Liver (tissue), 8 donors: ENCODE measurements at regions not wholly inside any gene's neighbourhood (a gene's known extent, or its start where the extent isn't known, plus 50 kb on each side); places are given as distances from the start of the nearest gene placed in this dataset.

Experiments used
- DNase-seq: peaks from one replicate; pipeline ENCODE4 v3.0.0-alpha.2; 2017; ENCODE audit warnings: low spot score
- H3K27ac ChIP-seq, 2 donors: one replicate each; pipeline ENCODE4 v1.7.0; 2013; ENCODE audit warnings: inconsistent platforms in 2 of 2, low read length in 2 of 2, control low read depth in 1 of 2, low read depth in 1 of 2, mild to moderate bottlenecking in 1 of 2
- H3K27me3 ChIP-seq, 4 donors: one replicate each; pipeline versions ENCODE4 v1.6.1 to v1.7.0; 2013; ENCODE audit warnings: low read length in 3 of 4, inconsistent platforms in 1 of 4, mild to moderate bottlenecking in 1 of 4, moderate library complexity in 1 of 4; ENCODE audit not compliant: control insufficient read depth in 4 of 4, insufficient read depth in 4 of 4
- H3K36me3 ChIP-seq, 4 donors: one replicate each; pipeline versions ENCODE4 v1.6.1 to v1.7.0; 2013; ENCODE audit warnings: low read length in 3 of 4, mild to moderate bottlenecking in 3 of 4, low read depth in 1 of 4, moderate library complexity in 1 of 4; ENCODE audit not compliant: control insufficient read depth in 4 of 4, insufficient read depth in 3 of 4
- H3K4me1 ChIP-seq, 4 donors: one replicate each; pipeline versions ENCODE4 v1.6.1 to v1.7.0; 2013; ENCODE audit warnings: low read length in 3 of 4, mild to moderate bottlenecking in 3 of 4, moderate library complexity in 1 of 4; ENCODE audit not compliant: control insufficient read depth in 4 of 4, insufficient read depth in 4 of 4
- H3K4me3 ChIP-seq, 3 donors: one replicate each; pipeline versions ENCODE4 v1.6.1 to v1.7.0; 2013; ENCODE audit warnings: low read length in 3 of 3, control low read depth in 1 of 3, low read depth in 1 of 3, mild to moderate bottlenecking in 1 of 3
- H3K9ac ChIP-seq, 2 donors: one replicate each; pipeline ENCODE4 v1.7.0; 2013; ENCODE audit warnings: low read length in 2 of 2, mild to moderate bottlenecking in 2 of 2, moderate library complexity in 2 of 2, control low read depth in 1 of 2, low read depth in 1 of 2
- H3K9me3 ChIP-seq, 4 donors: one replicate each; pipeline versions ENCODE4 v1.6.1 to v1.7.0; 2013; ENCODE audit warnings: low read length in 3 of 4; ENCODE audit not compliant: control insufficient read depth in 4 of 4
- ATF3 ChIP-seq: IDR thresholded peaks from 2 replicates; pipeline ENCODE4 v1.6.1; 2016; ENCODE audit warnings: antibody characterized with exemption
- CTCF ChIP-seq: fragments of 150-350 bp; IDR thresholded peaks from 2 replicates; pipeline ENCODE4 v1.5.1; 2017; ENCODE audit warnings: improper control_type of control experiment, low read depth, low read length; ENCODE audit not compliant: missing input control
- EGR1 ChIP-seq, 2 donors: IDR thresholded peaks; 2 replicates each; pipeline ENCODE4 v1.6.1; 2016 to 2018; ENCODE audit warnings: antibody characterized with exemption in 2 of 2, low read depth in 2 of 2
- FOXA1 ChIP-seq: IDR thresholded peaks from 2 replicates; pipeline ENCODE4 v1.6.1; 2016; ENCODE audit warnings: antibody characterized with exemption
- FOXA2 ChIP-seq: IDR thresholded peaks from 2 replicates; pipeline ENCODE4 v1.6.1; 2016; ENCODE audit warnings: antibody characterized with exemption
- GABPA ChIP-seq, 2 donors: IDR thresholded peaks in 1 of 2; conservative IDR thresholded peaks in 1 of 2; 2 replicates each; pipeline ENCODE4 v1.6.1; 2016; ENCODE audit warnings: antibody characterized with exemption in 2 of 2, mild to moderate bottlenecking in 1 of 2, moderate library complexity in 1 of 2
- HNF4A ChIP-seq, 2 donors: conservative IDR thresholded peaks; 2 replicates each; pipeline ENCODE4 v1.6.1; 2016; ENCODE audit warnings: antibody characterized with exemption in 2 of 2, mild to moderate bottlenecking in 2 of 2
- HNF4G ChIP-seq: IDR thresholded peaks from 2 replicates; pipeline ENCODE4 v1.6.1; 2016; ENCODE audit warnings: antibody characterized with exemption
- JUND ChIP-seq, 2 donors: IDR thresholded peaks; 2 replicates each; pipeline ENCODE4 v1.6.1; 2016; ENCODE audit warnings: antibody characterized with exemption in 2 of 2
- MAX ChIP-seq: IDR thresholded peaks from 2 replicates; pipeline ENCODE4 v1.6.1; 2016; ENCODE audit warnings: antibody characterized with exemption
- NR2F2 ChIP-seq: IDR thresholded peaks from 2 replicates; pipeline ENCODE4 v1.6.1; 2016; ENCODE audit warnings: antibody characterized with exemption
- RAD21 ChIP-seq, 2 donors: IDR thresholded peaks; 2 replicates each; pipeline ENCODE4 v1.6.1; 2016; ENCODE audit warnings: antibody characterized with exemption in 2 of 2, mild to moderate bottlenecking in 2 of 2
- REST ChIP-seq: IDR thresholded peaks from 2 replicates; pipeline ENCODE4 v1.6.1; 2016; ENCODE audit warnings: antibody characterized with exemption, mild to moderate bottlenecking
- RXRA ChIP-seq, 2 donors: IDR thresholded peaks; 2 replicates each; pipeline ENCODE4 v1.6.1; 2017 to 2018; ENCODE audit warnings: antibody characterized with exemption in 2 of 2, mild to moderate bottlenecking in 1 of 2
- SP1 ChIP-seq: IDR thresholded peaks from 2 replicates; pipeline ENCODE4 v1.6.1; 2018; ENCODE audit warnings: antibody characterized with exemption, mild to moderate bottlenecking
- TAF1 ChIP-seq: conservative IDR thresholded peaks from 2 replicates; pipeline ENCODE4 v1.6.1; 2016; ENCODE audit warnings: antibody characterized with exemption, mild to moderate bottlenecking
- YY1 ChIP-seq: IDR thresholded peaks from 2 replicates; pipeline ENCODE4 v1.6.1; 2016; ENCODE audit warnings: antibody characterized with exemption, mild to moderate bottlenecking
- ZBTB33 ChIP-seq: IDR thresholded peaks from 2 replicates; pipeline ENCODE4 v1.6.1; 2016; ENCODE audit warnings: antibody characterized with exemption
- WGBS: extraction: QIAGEN DNeasy Blood & Tissue Kit; methylation state at CpG from one replicate; pipeline ENCODE4 v1.1.7; 2013; 5-methylcytosine and 5-hydroxymethylcytosine counted together
- donor health status: healthy.
- donor health status: healthy.
- donor health status: healthy.
- donor health status: healthy.
- donor health status: healthy.

GRCh38 chr2:234166531-234166930 is 116.0 kb downstream of the SPP2 start:
- Histone ChIP-seq H3K27me3 (no peaks in the 10 kb centered on the region), H3K4me3 (no peak overlapping the region), H3K4me1 (peaks cover 0 to 1% (median 0%) of the 10 kb centered on the region in 4 donors), H3K9me3 (no peaks in the 10 kb centered on the region), H3K9ac (no peak overlapping the region), H3K36me3 (no peaks in the 10 kb centered on the region), H3K27ac (no peak overlapping the region)
- no peak for TF ChIP-seq FOXA2
- TF ChIP-seq NR2F2: no peak
- TF ChIP-seq ATF3: no peak
- no peak for TF ChIP-seq RXRA (IDR thresholded peaks at IDR 0.05)
- no peak for DNase-seq
- WGBS: 94% methylated on average over 3 of the region's 3 CpGs

- TF ChIP-seq YY1 (no peak), CTCF (no peak), HNF4A (conservative IDR thresholded peaks at IDR 0.05) (no peak), RXRA (IDR thresholded peaks at IDR 0.05) (no peak), FOXA2 (no peak), FOXA1 (no peak), NR2F2 (no peak), JUND (IDR thresholded peaks at IDR 0.05) (no peak), ATF3 (no peak), REST (no peak), GABPA (IDR thresholded peaks at IDR 0.05 in 1 of 2, conservative IDR thresholded peaks at IDR 0.05 in 1 of 2) (no peak), SP1 (no peak), EGR1 (IDR thresholded peaks at IDR 0.05; ENCODE audit: low read depth in 2 of 2) (no peak), HNF4G (no peak), ZBTB33 (no peak), TAF1 (no peak), MAX (no peak), RAD21 (IDR thresholded peaks at IDR 0.05) (no peak)
- H3K4me3 ChIP-seq: no peak overlapping the region
- no peak for DNase-seq
- H3K9me3 ChIP-seq: no peaks in the 10 kb centered on the region
- no peaks in the 10 kb centered on the region for H3K27me3 ChIP-seq
- no peak overlapping the region for H3K27ac ChIP-seq
- H3K9ac ChIP-seq: no peak overlapping the region
- peaks cover 0 to 1% (median 0%) of the 10 kb centered on the region in 4 donors for H3K4me1 ChIP-seq
- WGBS: 89% methylated on average over 5 of the region's 5 CpGs
- H3K36me3 ChIP-seq: no peaks in the 10 kb centered on the region
Observed at GRCh38 chr2:234165421-234165820, 114.9 kb downstream of the SPP2 start.
